OCI-LY3 (cell line): ENCODE measurements at regions not wholly inside any gene's neighbourhood (a gene's known extent, or its start where the extent isn't known, plus 50 kb on each side); places are given as distances from the start of the nearest gene placed in this dataset.

Experiments
- H2AFZ ChIP-seq: fragments of 200-600, 300-600 bp; shearing (Covaris generic); 2 replicates; pipeline ENCODE4 v1.6.0; 2014; ENCODE audit warnings: antibody characterized with exemption, low read depth, low read length
- H3K27ac ChIP-seq: fragments of 200-600, 300-600 bp; sonication (generic); 2 replicates; pipeline ENCODE4 v1.5.1; 2014; ENCODE audit warnings: mild to moderate bottlenecking, low read length, moderate library complexity, mixed read lengths
- H3K27me3 ChIP-seq: fragments of 200-600, 300-600 bp; sonication (generic); 2 replicates; pipeline ENCODE4 v1.6.1; 2014; ENCODE audit warnings: low read depth, low read length, mixed read lengths
- H3K36me3 ChIP-seq: fragments of 200-600, 300-600 bp; sonication (generic); replicated peaks from 2 replicates; pipeline ENCODE3; 2014; ENCODE audit warnings: low read depth, low read length, mixed read lengths
- H3K4me1 ChIP-seq: fragments of 300-600, 200-600 bp; sonication (generic); 2 replicates; pipeline ENCODE4 v1.6.1; 2014; ENCODE audit warnings: low read length, mixed read lengths
- H3K4me2 ChIP-seq: fragments of 200-600, 300-600 bp; sonication (generic); 2 replicates; pipeline ENCODE4 v1.6.1; 2014; ENCODE audit warnings: low read length, mixed read lengths
- H3K4me3 ChIP-seq: fragments of 300-600, 200-600 bp; sonication (generic); 2 replicates; pipeline ENCODE4 v1.5.1; 2014; ENCODE audit warnings: antibody characterized with exemption, mild to moderate bottlenecking, low read length, moderate library complexity
- H3K79me2 ChIP-seq: fragments of 300-600, 200-600 bp; shearing (Covaris generic); 2 replicates; pipeline ENCODE4 v1.6.1; 2014; ENCODE audit warnings: mild to moderate bottlenecking, low read length, mixed read lengths
- H3K9ac ChIP-seq: fragments of 300-600, 200-600 bp; shearing (Covaris generic); 2 replicates; pipeline ENCODE4 v1.6.0; 2014; ENCODE audit warnings: mild to moderate bottlenecking, low read length, moderate library complexity
- H3K9me3 ChIP-seq: fragments of 200-600, 300-600 bp; shearing (Covaris generic); 2 replicates; pipeline ENCODE4 v1.6.1; 2014; ENCODE audit warnings: low read length, mixed read lengths; ENCODE audit not compliant: insufficient read depth
- H4K20me1 ChIP-seq: fragments of 200-600, 300-600 bp; sonication (generic); 2 replicates; pipeline ENCODE4 v1.6.1; 2016; ENCODE audit warnings: low read length, mixed read lengths; ENCODE audit not compliant: insufficient read depth
- CTCF ChIP-seq: fragments of 200-600, 300-600 bp; sonication (generic); IDR thresholded peaks from 2 replicates; pipeline ENCODE4 v1.5.1; 2014; ENCODE audit warnings: antibody characterized with exemption, low read length, low read depth
- EZH2phosphoT487 ChIP-seq: fragments of 200-600 bp; shearing (Covaris generic); IDR thresholded peaks from 2 replicates; pipeline ENCODE4 v1.6.1; 2018; ENCODE audit warnings: antibody characterized with exemption, mixed run types, low read depth

GRCh38 chr17:79465681-79466025 lies 145.2 kb downstream of the RBFOX3 start:
- H3K4me2 ChIP-seq = no peak overlapping the region
- no peak overlapping the region for H3K4me3 ChIP-seq

GRCh38 chr17:79465011-79465680 lies 145.7 kb downstream of the RBFOX3 start:
- H3K4me2 ChIP-seq = no peak overlapping the region
- no peaks in the 10 kb centered on the region for H4K20me1 ChIP-seq
- H3K9ac ChIP-seq = no peak overlapping the region
- no peaks in the 10 kb centered on the region for H3K36me3 ChIP-seq
- H3K4me3 ChIP-seq = no peak overlapping the region
- peaks cover 4% of the 10 kb centered on the region; the same call in 1 of the 2 replicates for H3K27me3 ChIP-seq
- H2AFZ ChIP-seq = no peak overlapping the region
- no peak for TF ChIP-seq EZH2phosphoT487
- no peak for TF ChIP-seq CTCF
- H3K4me1 ChIP-seq = no peaks in the 10 kb centered on the region
- no peak overlapping the region for H3K27ac ChIP-seq
- no peaks in the 10 kb centered on the region for H3K79me2 ChIP-seq
- H3K9me3 ChIP-seq = no peaks in the 10 kb centered on the region

More at GRCh38 chr17:79465681-79466025, 145.2 kb downstream of the RBFOX3 start:
- no peak for TF ChIP-seq EZH2phosphoT487
- Histone ChIP-seq H3K36me3 (no peaks in the 10 kb centered on the region), H3K4me1 (no peaks in the 10 kb centered on the region), H3K79me2 (no peaks in the 10 kb centered on the region), H3K9ac (no peak overlapping the region), H3K27me3 (no peaks in the 10 kb centered on the region; the same call in 1 of the 2 replicates), H3K27ac (no peak overlapping the region), H4K20me1 (no peaks in the 10 kb centered on the region), H2AFZ (no peak overlapping the region), H3K9me3 (no peaks in the 10 kb centered on the region)

GRCh38 chr17:79464318-79465010 lies 146.4 kb downstream of the RBFOX3 start:
- H3K9ac ChIP-seq = no peak overlapping the region

GRCh38 chr17:79463421-79464317 lies 147.2 kb downstream of the RBFOX3 start:
- Histone ChIP-seq H2AFZ (no peak overlapping the region), H3K9me3 (no peaks in the 10 kb centered on the region), H3K4me2 (no peak overlapping the region), H3K27ac (no peak overlapping the region), H3K4me1 (no peaks in the 10 kb centered on the region), H4K20me1 (no peaks in the 10 kb centered on the region), H3K4me3 (no peak overlapping the region), H3K36me3 (no peaks in the 10 kb centered on the region), H3K27me3 (peaks cover 4% of the 10 kb centered on the region; the same call in 1 of the 2 replicates), H3K9ac (no peak overlapping the region), H3K79me2 (no peaks in the 10 kb centered on the region)
- TF ChIP-seq EZH2phosphoT487 = no peak

More at GRCh38 chr17:79464318-79465010, 146.4 kb downstream of the RBFOX3 start:
- H3K4me1 ChIP-seq = no peaks in the 10 kb centered on the region
- H3K9me3 ChIP-seq = no peaks in the 10 kb centered on the region
- H3K27me3 ChIP-seq = peaks cover 4% of the 10 kb centered on the region; the same call in 1 of the 2 replicates
- no peak overlapping the region for H3K27ac ChIP-seq
- H3K79me2 ChIP-seq = no peaks in the 10 kb centered on the region
- H3K4me2 ChIP-seq = no peak overlapping the region
- no peak for TF ChIP-seq EZH2phosphoT487
- TF ChIP-seq CTCF = no peak
- no peaks in the 10 kb centered on the region for H3K36me3 ChIP-seq
- H4K20me1 ChIP-seq = no peaks in the 10 kb centered on the region
- no peak overlapping the region for H3K4me3 ChIP-seq
- no peak overlapping the region for H2AFZ ChIP-seq
